ENCODE measurements at regions not wholly inside any gene's neighbourhood (a gene's known extent, or its start where the extent isn't known, plus 50 kb on each side); places are given as distances from the start of the nearest gene placed in this dataset.

DNA sequence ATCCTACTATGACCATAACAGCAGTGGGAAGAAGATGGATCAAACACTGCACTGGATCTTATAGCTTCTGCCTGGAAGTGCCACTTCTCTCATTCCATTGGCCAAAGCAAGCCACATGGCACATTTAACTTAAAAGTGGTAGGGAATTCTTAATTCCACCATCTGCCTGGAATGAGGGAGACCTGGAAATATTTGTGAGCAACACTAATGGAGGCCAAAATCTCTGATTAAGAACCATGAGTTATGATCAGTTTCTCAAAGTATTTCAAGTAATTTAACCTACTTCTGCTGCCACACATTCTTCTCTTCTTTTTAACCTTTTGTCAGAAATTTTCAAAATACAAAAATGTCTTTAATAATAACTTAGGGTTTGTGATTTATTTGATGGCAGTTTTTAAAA is 154.0 kb upstream of the C1orf87 start:
- H3K4me2 ChIP-seq (ENCODE audit: extremely low read depth, insufficient read depth, low read length): no peak overlapping the region
- H3K4me1 ChIP-seq (ENCODE audit: control insufficient read depth, extremely low read depth, insufficient read depth, low read length): no peaks in the 10 kb centered on the region
- H3K27me3 ChIP-seq (ENCODE audit: control insufficient read depth, insufficient read depth, low read length): no peaks in the 10 kb centered on the region
- no peaks in the 10 kb centered on the region for H3K9me3 ChIP-seq (ENCODE audit: control insufficient read depth, insufficient read depth, low read depth, low read length)
- H3K36me3 ChIP-seq (ENCODE audit: control insufficient read depth, insufficient read depth, low read length): no peaks in the 10 kb centered on the region
- TF ChIP-seq, protein P1, sequence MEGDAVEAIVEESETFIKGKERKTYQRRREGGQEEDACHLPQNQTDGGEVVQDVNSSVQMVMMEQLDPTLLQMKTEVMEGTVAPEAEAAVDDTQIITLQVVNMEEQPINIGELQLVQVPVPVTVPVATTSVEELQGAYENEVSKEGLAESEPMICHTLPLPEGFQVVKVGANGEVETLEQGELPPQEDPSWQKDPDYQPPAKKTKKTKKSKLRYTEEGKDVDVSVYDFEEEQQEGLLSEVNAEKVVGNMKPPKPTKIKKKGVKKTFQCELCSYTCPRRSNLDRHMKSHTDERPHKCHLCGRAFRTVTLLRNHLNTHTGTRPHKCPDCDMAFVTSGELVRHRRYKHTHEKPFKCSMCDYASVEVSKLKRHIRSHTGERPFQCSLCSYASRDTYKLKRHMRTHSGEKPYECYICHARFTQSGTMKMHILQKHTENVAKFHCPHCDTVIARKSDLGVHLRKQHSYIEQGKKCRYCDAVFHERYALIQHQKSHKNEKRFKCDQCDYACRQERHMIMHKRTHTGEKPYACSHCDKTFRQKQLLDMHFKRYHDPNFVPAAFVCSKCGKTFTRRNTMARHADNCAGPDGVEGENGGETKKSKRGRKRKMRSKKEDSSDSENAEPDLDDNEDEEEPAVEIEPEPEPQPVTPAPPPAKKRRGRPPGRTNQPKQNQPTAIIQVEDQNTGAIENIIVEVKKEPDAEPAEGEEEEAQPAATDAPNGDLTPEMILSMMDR (conservative IDR thresholded peaks at IDR 0.05 in 1 of 2, IDR thresholded peaks at IDR 0.05 in 1 of 2; ENCODE audit: low read depth in 1 of 2, low read length in 2 of 2): no peak
- TF ChIP-seq EZH2 (IDR thresholded peaks at IDR 0.05; ENCODE audit: low read length, missing control alignments): no peak
- no peaks in the 10 kb centered on the region for H3K79me2 ChIP-seq (ENCODE audit: control insufficient read depth, insufficient read depth, low read length)
- H4K20me1 ChIP-seq (ENCODE audit: control insufficient read depth, extremely low read depth, insufficient read depth, low read length): no peaks in the 10 kb centered on the region
- peak in 1 of 2 donors; percentile 62 for DNase-seq (ENCODE audit: low read depth in 2 of 2)
- H3K4me3 ChIP-seq (replicated peaks in 1 of 4; ENCODE audit: control extremely low read depth in 1 of 4, insufficient read depth in 1 of 4, low read depth in 3 of 4, low read length in 4 of 4): no peak overlapping the region
- no peak overlapping the region for H3K9ac ChIP-seq (ENCODE audit: insufficient read depth, low read length)
- H2AFZ ChIP-seq (ENCODE audit: low read length): no peak overlapping the region
- no peak overlapping the region for H3K27ac ChIP-seq (ENCODE audit: insufficient read depth, low read length)

DNA sequence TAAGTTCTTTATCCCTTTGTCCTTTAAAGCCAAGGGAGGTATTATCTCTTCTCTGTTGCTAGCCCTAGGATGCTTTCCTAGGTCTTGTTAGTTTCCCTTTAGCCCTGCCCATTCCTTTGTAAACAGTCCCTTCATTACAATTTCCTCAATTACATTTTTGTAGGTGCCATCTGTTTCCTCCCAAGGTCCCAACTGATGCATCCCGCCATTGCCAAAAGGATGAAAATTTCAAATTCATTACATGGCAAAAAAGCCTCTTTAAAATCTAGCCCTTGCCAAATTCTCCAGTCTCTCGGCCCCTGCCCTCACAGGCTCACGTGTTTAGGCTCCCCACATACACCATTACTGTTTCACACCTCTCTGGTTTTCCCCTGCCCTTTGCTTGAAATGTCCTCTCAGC is 151.9 kb upstream of the C1orf87 start:
- Histone ChIP-seq H3K27me3 (ENCODE audit: control insufficient read depth, insufficient read depth, low read length) (no peaks in the 10 kb centered on the region), H4K20me1 (ENCODE audit: control insufficient read depth, extremely low read depth, insufficient read depth, low read length) (no peaks in the 10 kb centered on the region), H3K9me3 (ENCODE audit: control insufficient read depth, insufficient read depth, low read depth, low read length) (no peaks in the 10 kb centered on the region), H3K9ac (ENCODE audit: insufficient read depth, low read length) (no peak overlapping the region), H3K27ac (ENCODE audit: insufficient read depth, low read length) (no peak overlapping the region), H3K79me2 (ENCODE audit: control insufficient read depth, insufficient read depth, low read length) (no peaks in the 10 kb centered on the region), H3K36me3 (ENCODE audit: control insufficient read depth, insufficient read depth, low read length) (no peaks in the 10 kb centered on the region), H2AFZ (ENCODE audit: low read length) (no peak overlapping the region), H3K4me2 (ENCODE audit: extremely low read depth, insufficient read depth, low read length) (no peak overlapping the region), H3K4me1 (ENCODE audit: control insufficient read depth, extremely low read depth, insufficient read depth, low read length) (no peaks in the 10 kb centered on the region), H3K4me3 (replicated peaks in 1 of 4; ENCODE audit: control extremely low read depth in 1 of 4, insufficient read depth in 1 of 4, low read depth in 3 of 4, low read length in 4 of 4) (no peak overlapping the region)
- DNase-seq (ENCODE audit: low read depth in 2 of 2): no peak
- no peak for TF ChIP-seq EZH2 (IDR thresholded peaks at IDR 0.05; ENCODE audit: low read length, missing control alignments)
- TF ChIP-seq, protein P1 (conservative IDR thresholded peaks at IDR 0.05 in 1 of 2, IDR thresholded peaks at IDR 0.05 in 1 of 2; ENCODE audit: low read depth in 1 of 2, low read length in 2 of 2): no peak

DNA sequence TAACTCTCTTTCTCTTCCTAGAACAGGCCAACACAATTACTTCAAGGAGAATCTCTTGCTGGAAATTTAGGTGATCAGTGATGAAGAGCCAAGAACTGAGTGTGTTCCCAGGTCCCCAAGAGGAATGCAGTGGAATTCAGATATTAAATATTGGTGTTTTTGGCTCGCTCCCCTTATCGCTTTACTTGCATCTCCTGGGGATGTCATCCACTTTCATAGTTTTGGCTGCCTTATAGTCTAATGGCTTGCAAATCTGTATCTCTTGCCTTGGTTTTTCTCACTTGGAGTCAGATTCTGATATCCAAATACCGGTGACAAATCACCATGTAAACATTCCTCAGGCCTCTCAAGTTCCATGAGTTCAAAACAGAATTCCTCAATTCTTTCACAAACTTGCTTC is 151.0 kb upstream of the C1orf87 start:
- no peaks in the 10 kb centered on the region for H3K4me1 ChIP-seq (ENCODE audit: control insufficient read depth, extremely low read depth, insufficient read depth, low read length)
- no peak for TF ChIP-seq EZH2 (IDR thresholded peaks at IDR 0.05; ENCODE audit: low read length, missing control alignments)
- TF ChIP-seq, protein P1 (conservative IDR thresholded peaks at IDR 0.05 in 1 of 2, IDR thresholded peaks at IDR 0.05 in 1 of 2; ENCODE audit: low read depth in 1 of 2, low read length in 2 of 2): no peak
- H3K27ac ChIP-seq (ENCODE audit: insufficient read depth, low read length): no peak overlapping the region
- no peaks in the 10 kb centered on the region for H3K9me3 ChIP-seq (ENCODE audit: control insufficient read depth, insufficient read depth, low read depth, low read length)
- no peak overlapping the region for H2AFZ ChIP-seq (ENCODE audit: low read length)
- H3K79me2 ChIP-seq (ENCODE audit: control insufficient read depth, insufficient read depth, low read length): no peaks in the 10 kb centered on the region
- no peaks in the 10 kb centered on the region for H4K20me1 ChIP-seq (ENCODE audit: control insufficient read depth, extremely low read depth, insufficient read depth, low read length)
- DNase-seq (ENCODE audit: low read depth in 2 of 2): no peak
- no peaks in the 10 kb centered on the region for H3K27me3 ChIP-seq (ENCODE audit: control insufficient read depth, insufficient read depth, low read length)
- H3K4me2 ChIP-seq (ENCODE audit: extremely low read depth, insufficient read depth, low read length): no peak overlapping the region
- no peaks in the 10 kb centered on the region for H3K36me3 ChIP-seq (ENCODE audit: control insufficient read depth, insufficient read depth, low read length)
- no peak overlapping the region for H3K4me3 ChIP-seq (replicated peaks in 1 of 4; ENCODE audit: control extremely low read depth in 1 of 4, insufficient read depth in 1 of 4, low read depth in 3 of 4, low read length in 4 of 4)
- H3K9ac ChIP-seq (ENCODE audit: insufficient read depth, low read length): no peak overlapping the region

Data from fibroblast of lung (primary cell).